ENCODE measurements at regions not wholly inside any gene's neighbourhood (a gene's known extent, or its start where the extent isn't known, plus 50 kb on each side); places are given as distances from the start of the nearest gene placed in this dataset.
A peak's percentile ranks its signal among the peaks of the same experiment; 100 is the strongest.

DNA sequence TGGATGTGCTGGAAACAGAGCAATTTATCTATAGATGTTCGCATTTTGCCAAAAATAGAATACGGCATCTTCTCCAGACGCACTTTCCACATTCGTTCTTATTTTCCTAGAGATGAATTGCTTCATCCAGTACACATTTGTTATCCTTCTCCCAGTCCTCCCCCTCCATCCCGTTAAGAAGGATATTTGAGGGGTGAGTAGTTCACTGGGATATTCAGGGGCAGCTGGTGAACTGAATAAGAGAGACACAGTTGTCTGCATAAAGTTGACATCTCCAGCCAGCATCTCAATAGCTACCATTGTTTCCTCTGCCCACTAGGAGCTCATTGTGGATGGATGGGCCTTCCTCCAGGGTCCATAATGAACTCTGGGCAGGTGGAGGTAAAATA, 456.8 kb upstream of the NRP1 start:
- in situ Hi-C loops (cut with HindIII; ENCODE audit: low sequenced_read_pairs): no loop called here
- no peak overlapping the region for H3K4me3 ChIP-seq (ENCODE audit: low read depth, low read length)
- TF ChIP-seq, protein P1, sequence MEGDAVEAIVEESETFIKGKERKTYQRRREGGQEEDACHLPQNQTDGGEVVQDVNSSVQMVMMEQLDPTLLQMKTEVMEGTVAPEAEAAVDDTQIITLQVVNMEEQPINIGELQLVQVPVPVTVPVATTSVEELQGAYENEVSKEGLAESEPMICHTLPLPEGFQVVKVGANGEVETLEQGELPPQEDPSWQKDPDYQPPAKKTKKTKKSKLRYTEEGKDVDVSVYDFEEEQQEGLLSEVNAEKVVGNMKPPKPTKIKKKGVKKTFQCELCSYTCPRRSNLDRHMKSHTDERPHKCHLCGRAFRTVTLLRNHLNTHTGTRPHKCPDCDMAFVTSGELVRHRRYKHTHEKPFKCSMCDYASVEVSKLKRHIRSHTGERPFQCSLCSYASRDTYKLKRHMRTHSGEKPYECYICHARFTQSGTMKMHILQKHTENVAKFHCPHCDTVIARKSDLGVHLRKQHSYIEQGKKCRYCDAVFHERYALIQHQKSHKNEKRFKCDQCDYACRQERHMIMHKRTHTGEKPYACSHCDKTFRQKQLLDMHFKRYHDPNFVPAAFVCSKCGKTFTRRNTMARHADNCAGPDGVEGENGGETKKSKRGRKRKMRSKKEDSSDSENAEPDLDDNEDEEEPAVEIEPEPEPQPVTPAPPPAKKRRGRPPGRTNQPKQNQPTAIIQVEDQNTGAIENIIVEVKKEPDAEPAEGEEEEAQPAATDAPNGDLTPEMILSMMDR (IDR thresholded peaks at IDR 0.05; ENCODE audit: low read depth, low read length): no peak
- DNase-seq (ENCODE audit: low read depth, low spot score): no peak

DNA sequence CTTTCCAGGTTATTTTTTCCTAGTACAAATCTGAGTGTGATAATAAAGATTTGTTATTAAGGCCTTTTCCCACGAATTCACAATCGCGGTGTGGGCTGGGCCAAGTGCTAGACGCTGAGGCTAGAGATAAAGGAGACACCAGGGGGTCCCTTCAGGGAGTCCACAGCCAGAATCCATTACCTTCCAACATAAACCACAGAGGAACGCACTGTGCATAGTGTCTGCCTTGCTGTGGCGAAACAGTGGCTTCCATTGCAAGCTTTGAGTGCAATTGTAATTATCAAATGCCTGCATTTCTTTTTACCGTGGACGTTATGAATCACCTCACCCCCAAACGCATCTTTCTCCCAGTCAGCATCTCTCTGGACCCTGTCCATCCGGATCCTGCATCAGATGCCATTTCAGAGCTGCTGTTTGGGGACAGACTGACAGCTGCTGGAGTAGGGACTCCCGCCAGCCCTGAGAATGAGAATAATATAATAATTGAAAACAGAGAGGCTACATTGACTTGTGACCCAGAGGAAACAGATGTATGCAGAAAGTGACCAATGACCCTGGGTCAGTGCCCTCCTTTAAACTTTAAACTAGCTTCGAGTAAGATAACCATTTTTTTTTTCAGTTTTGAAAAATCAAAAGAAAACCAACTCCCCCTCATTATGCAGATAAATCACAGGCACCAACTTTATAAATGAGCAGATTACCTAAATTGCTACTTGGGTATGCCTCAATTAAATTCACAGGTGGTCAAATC, 456.2 kb upstream of the NRP1 start:
- TF ChIP-seq, protein P1 (IDR thresholded peaks at IDR 0.05; ENCODE audit: low read depth, low read length): no peak
- in situ Hi-C loops (cut with HindIII; ENCODE audit: low sequenced_read_pairs): no loop called here
- H3K4me3 ChIP-seq (ENCODE audit: low read depth, low read length): no peak overlapping the region
- peak; percentile 51 for DNase-seq (ENCODE audit: low read depth, low spot score)

GRCh38 chr10:33783557-33783956, 449.1 kb upstream of the NRP1 start:
- in situ Hi-C loops (cut with HindIII; ENCODE audit: low sequenced_read_pairs): no loop called here
- DNase-seq (ENCODE audit: low read depth, low spot score): no peak
- TF ChIP-seq, protein P1 (IDR thresholded peaks at IDR 0.05; ENCODE audit: low read depth, low read length): no peak
- no peak overlapping the region for H3K4me3 ChIP-seq (ENCODE audit: low read depth, low read length)

DNA sequence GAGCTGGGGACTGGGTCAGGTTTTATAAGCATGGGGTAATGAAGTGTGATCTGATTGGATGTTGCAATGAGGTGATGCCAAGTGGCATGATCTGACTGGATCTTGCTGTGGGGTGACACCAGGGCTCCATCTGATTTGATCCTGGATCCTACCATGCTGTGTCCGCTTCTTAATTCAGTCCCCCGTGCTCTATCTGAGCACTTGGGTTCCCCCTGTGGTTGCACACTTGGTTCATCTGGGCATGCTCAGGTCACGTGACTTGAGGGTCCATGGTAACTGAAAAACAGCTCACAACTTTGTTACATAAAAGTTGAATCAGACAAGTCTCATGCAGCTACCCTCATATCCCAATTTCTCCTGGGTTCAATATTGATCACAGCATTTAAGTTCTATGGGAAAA, 448.6 kb upstream of the NRP1 start:
- TF ChIP-seq, protein P1 (IDR thresholded peaks at IDR 0.05; ENCODE audit: low read depth, low read length): no peak
- H3K4me3 ChIP-seq (ENCODE audit: low read depth, low read length): no peak overlapping the region
- no peak for DNase-seq (ENCODE audit: low read depth, low spot score)
- in situ Hi-C loops (cut with HindIII; ENCODE audit: low sequenced_read_pairs): no loop called here

DNA sequence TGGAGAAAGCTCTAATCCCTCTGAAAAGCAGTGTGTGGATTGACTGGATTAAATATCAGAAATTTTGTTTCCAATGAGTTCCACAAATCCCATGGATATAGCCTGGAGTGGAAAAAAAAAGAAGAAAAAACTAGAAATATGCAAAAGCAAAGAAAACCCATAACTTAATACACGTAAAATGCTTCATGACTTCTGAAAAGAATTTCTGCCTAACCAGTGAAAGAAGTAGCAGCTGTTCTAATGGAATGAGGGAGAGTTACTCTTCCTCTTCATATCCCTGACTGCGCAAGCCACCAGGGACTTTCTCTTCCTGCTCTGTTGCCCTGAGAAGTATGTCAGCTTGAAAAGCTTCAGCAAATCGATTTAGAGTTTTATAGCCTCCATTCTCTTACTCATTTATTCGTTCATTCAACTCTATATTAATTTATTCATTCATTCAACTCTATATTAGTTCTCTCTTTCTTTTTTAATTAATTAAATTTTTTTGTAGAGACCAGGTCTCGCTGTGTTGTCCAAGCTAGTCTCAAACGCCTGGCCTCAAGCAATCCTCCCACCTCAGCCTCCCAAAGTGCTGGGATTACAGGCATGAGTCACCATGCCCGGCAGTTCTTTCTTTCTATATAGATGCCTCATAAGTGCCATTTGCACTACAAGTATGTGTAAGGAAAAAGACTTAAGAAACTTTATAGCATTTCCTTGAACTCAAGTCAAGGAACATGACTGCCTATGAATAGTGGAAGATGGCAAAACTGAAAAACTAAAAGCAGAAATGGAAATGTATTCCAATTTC, 447.3 kb upstream of the NRP1 start:
- no peak for DNase-seq (ENCODE audit: low read depth, low spot score)
- in situ Hi-C loops (cut with HindIII; ENCODE audit: low sequenced_read_pairs): no loop called here
- H3K4me3 ChIP-seq (ENCODE audit: low read depth, low read length): no peak overlapping the region
- TF ChIP-seq, protein P1 (IDR thresholded peaks at IDR 0.05; ENCODE audit: low read depth, low read length): no peak

DNA sequence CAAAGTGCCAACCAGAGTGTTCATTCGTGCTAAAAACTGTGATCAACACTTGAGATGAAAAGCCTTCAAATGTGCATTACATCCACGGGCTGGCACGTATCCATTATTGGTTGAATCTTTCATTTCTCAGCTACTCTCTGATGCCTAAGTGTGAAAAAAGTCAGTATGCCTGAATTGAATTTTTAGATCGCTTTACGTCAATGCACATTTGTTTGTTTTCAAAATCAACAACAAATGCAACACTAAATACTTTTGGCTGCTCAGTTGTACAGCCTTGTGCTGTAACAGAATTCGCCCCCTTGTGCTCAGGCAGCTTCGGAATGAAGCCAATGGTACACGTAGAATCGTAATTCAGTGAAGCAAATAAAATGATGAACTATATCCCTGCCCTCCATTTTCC, 446.5 kb upstream of the NRP1 start:
- no peak overlapping the region for H3K4me3 ChIP-seq (ENCODE audit: low read depth, low read length)
- in situ Hi-C loops (cut with HindIII; ENCODE audit: low sequenced_read_pairs): no loop called here
- TF ChIP-seq, protein P1 (IDR thresholded peaks at IDR 0.05; ENCODE audit: low read depth, low read length): no peak
- no peak for DNase-seq (ENCODE audit: low read depth, low spot score)

Data from astrocyte of the spinal cord (primary cell).